ENCODE measurements at regions not wholly inside any gene's neighbourhood (a gene's known extent, or its start where the extent isn't known, plus 50 kb on each side); places are given as distances from the start of the nearest gene placed in this dataset.

DNA sequence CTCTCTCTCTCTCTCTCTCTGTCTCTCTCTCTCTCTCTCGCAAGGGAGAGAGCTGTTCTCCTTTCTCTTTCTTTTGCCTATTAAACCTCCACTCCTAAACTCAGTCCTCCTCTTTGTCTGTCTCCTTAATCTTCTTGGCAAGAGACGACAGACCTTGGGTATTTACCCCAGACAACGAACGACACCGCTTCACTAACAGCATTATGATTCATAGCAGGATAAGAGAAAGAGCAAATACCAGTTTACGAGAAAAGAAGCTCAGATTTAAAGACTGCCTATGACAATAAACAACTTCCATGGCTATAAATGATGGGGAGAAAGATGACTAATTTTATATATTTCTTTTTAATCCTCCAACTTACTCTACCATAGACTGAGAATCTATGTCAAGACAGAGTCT, 1396.5 kb upstream of the CELF2 start:
- Histone ChIP-seq H3K4me3 (ENCODE audit: low read length in 2 of 2) (no peak overlapping the region), H3K9ac (ENCODE audit: low read length in 2 of 2) (no peak overlapping the region), H3K27me3 (ENCODE audit: control insufficient read depth in 1 of 2, insufficient read depth in 2 of 2, low read length in 2 of 2) (no peaks in the 10 kb centered on the region), H3K36me3 (ENCODE audit: control insufficient read depth in 2 of 2, insufficient read depth in 2 of 2, low read length in 2 of 2) (no peaks in the 10 kb centered on the region), H3K27ac (ENCODE audit: low read length) (no peak overlapping the region), H3K4me1 (ENCODE audit: control insufficient read depth, insufficient read depth, low read length) (no peaks in the 10 kb centered on the region), H3K9me3 (ENCODE audit: control insufficient read depth in 2 of 2, low read length in 2 of 2) (no peaks in the 10 kb centered on the region)

GRCh38 chr10:9625304-9625703, 1392.4 kb upstream of the CELF2 start:
- H3K4me3 ChIP-seq (ENCODE audit: low read length in 2 of 2), result no peak overlapping the region
- no peaks in the 10 kb centered on the region for H3K4me1 ChIP-seq (ENCODE audit: control insufficient read depth, insufficient read depth, low read length)
- no peak overlapping the region for H3K9ac ChIP-seq (ENCODE audit: low read length in 2 of 2)
- H3K36me3 ChIP-seq (ENCODE audit: control insufficient read depth in 2 of 2, insufficient read depth in 2 of 2, low read length in 2 of 2), result no peaks in the 10 kb centered on the region
- H3K27ac ChIP-seq (ENCODE audit: low read length), result no peak overlapping the region
- no peaks in the 10 kb centered on the region for H3K9me3 ChIP-seq (ENCODE audit: control insufficient read depth in 2 of 2, low read length in 2 of 2)
- H3K27me3 ChIP-seq (ENCODE audit: control insufficient read depth in 1 of 2, insufficient read depth in 2 of 2, low read length in 2 of 2), result no peaks in the 10 kb centered on the region

GRCh38 chr10:9634466-9634865, 1383.2 kb upstream of the CELF2 start:
- H3K36me3 ChIP-seq (ENCODE audit: control insufficient read depth in 2 of 2, insufficient read depth in 2 of 2, low read length in 2 of 2), result no peaks in the 10 kb centered on the region
- no peaks in the 10 kb centered on the region for H3K9me3 ChIP-seq (ENCODE audit: control insufficient read depth in 2 of 2, low read length in 2 of 2)
- H3K4me1 ChIP-seq (ENCODE audit: control insufficient read depth, insufficient read depth, low read length), result no peaks in the 10 kb centered on the region
- no peak overlapping the region for H3K9ac ChIP-seq (ENCODE audit: low read length in 2 of 2)
- H3K27ac ChIP-seq (ENCODE audit: low read length), result no peak overlapping the region
- no peaks in the 10 kb centered on the region for H3K27me3 ChIP-seq (ENCODE audit: control insufficient read depth in 1 of 2, insufficient read depth in 2 of 2, low read length in 2 of 2)
- H3K4me3 ChIP-seq (ENCODE audit: low read length in 2 of 2), result no peak overlapping the region

DNA sequence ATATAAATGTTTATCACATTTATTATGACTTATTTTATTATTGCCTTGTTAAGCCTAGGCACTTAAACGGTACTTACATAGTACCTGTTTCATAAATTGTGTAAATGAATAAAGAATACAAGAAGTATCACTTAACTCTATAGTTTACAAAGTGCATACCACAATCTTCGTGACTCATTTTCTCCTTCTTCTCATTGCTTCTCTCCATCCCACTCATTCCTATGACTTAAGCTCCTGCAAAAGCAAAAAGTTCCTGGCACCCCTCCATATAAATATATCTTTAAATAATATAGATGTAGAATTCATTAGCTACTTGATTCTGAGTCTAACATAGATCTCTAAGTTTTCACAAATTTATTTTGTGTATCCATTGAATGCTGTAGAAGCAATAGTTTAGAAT, 1382.0 kb upstream of the CELF2 start:
- no peaks in the 10 kb centered on the region for H3K27me3 ChIP-seq (ENCODE audit: control insufficient read depth in 1 of 2, insufficient read depth in 2 of 2, low read length in 2 of 2)
- H3K36me3 ChIP-seq (ENCODE audit: control insufficient read depth in 2 of 2, insufficient read depth in 2 of 2, low read length in 2 of 2), result no peaks in the 10 kb centered on the region
- H3K4me3 ChIP-seq (ENCODE audit: low read length in 2 of 2), result no peak overlapping the region
- H3K9me3 ChIP-seq (ENCODE audit: control insufficient read depth in 2 of 2, low read length in 2 of 2), result no peaks in the 10 kb centered on the region
- no peak overlapping the region for H3K27ac ChIP-seq (ENCODE audit: low read length)
- H3K4me1 ChIP-seq (ENCODE audit: control insufficient read depth, insufficient read depth, low read length), result no peaks in the 10 kb centered on the region
- H3K9ac ChIP-seq (ENCODE audit: low read length in 2 of 2), result no peak overlapping the region

DNA sequence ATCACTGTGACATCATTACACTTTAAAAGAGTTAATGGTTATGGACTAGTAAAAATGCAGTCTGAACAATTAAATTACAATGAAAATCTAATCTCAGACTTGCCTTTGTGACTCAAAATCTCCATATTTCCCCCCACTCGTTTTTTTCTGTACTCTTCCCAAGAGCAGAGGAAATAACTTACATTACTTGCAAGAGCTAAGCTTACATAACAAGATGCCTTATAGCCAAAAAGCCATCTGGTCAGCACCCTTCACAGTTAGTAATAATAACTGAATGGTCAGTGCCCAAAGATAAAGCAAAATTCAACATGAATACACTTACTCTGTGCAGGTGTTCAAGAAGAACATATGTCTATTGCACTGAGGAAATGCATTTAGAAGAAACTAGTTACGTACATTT, 1381.5 kb upstream of the CELF2 start:
- Histone ChIP-seq H3K4me1 (ENCODE audit: control insufficient read depth, insufficient read depth, low read length) (no peaks in the 10 kb centered on the region), H3K4me3 (ENCODE audit: low read length in 2 of 2) (no peak overlapping the region), H3K27me3 (ENCODE audit: control insufficient read depth in 1 of 2, insufficient read depth in 2 of 2, low read length in 2 of 2) (no peaks in the 10 kb centered on the region), H3K27ac (ENCODE audit: low read length) (no peak overlapping the region), H3K9me3 (ENCODE audit: control insufficient read depth in 2 of 2, low read length in 2 of 2) (no peaks in the 10 kb centered on the region), H3K36me3 (ENCODE audit: control insufficient read depth in 2 of 2, insufficient read depth in 2 of 2, low read length in 2 of 2) (no peaks in the 10 kb centered on the region), H3K9ac (ENCODE audit: low read length in 2 of 2) (no peak overlapping the region)

DNA sequence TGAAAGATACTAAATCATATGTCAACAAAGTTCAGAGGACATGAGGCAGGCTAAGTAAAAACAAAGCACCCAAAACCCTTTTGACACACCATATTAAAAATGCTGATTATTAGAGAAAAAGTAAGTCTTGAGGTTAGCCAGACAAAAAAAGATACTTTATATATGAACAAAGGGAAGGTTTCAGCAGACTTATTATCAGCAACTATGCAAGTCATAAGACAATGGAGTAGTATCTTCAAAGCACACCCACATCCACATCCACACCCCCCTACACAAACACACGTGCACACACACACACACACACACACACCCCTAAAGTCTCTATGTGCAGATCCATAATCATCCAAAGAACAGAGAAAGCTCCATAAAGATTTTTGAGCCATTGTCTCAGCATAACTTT, 1373.9 kb upstream of the CELF2 start:
- no peak overlapping the region for H3K9ac ChIP-seq (ENCODE audit: low read length in 2 of 2)

DNA sequence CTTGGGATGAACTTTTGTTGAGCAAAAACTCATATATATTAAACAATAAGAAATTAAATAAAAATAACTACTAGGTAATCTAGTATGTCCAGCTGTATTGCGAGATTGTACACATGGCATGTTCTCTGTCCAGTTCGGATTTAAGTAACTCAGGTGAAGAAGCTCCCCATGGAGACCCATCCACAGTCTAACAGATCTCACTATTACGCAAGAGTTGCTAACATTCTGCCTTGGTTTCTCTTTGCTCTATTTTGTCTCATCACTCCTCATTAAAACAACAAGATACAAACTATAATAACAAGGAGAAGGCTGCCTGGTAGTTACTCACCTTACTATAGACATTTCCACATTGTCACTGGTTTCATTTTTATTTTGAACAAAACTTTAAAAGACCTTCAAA, 1372.3 kb upstream of the CELF2 start:
- H3K27me3 ChIP-seq (ENCODE audit: control insufficient read depth in 1 of 2, insufficient read depth in 2 of 2, low read length in 2 of 2), result no peaks in the 10 kb centered on the region
- H3K27ac ChIP-seq (ENCODE audit: low read length), result no peak overlapping the region
- H3K9me3 ChIP-seq (ENCODE audit: control insufficient read depth in 2 of 2, low read length in 2 of 2), result peaks cover 0 to 4% of the 10 kb centered on the region in 2 donors
- H3K36me3 ChIP-seq (ENCODE audit: control insufficient read depth in 2 of 2, insufficient read depth in 2 of 2, low read length in 2 of 2), result no peaks in the 10 kb centered on the region
- no peaks in the 10 kb centered on the region for H3K4me1 ChIP-seq (ENCODE audit: control insufficient read depth, insufficient read depth, low read length)
- no peak overlapping the region for H3K4me3 ChIP-seq (ENCODE audit: low read length in 2 of 2)
- H3K9ac ChIP-seq (ENCODE audit: low read length in 2 of 2), result no peak overlapping the region

More for the DNA sequence above, 1373.9 kb upstream of the CELF2 start:
- Histone ChIP-seq H3K36me3 (ENCODE audit: control insufficient read depth in 2 of 2, insufficient read depth in 2 of 2, low read length in 2 of 2) (no peaks in the 10 kb centered on the region), H3K27me3 (ENCODE audit: control insufficient read depth in 1 of 2, insufficient read depth in 2 of 2, low read length in 2 of 2) (no peaks in the 10 kb centered on the region), H3K9me3 (ENCODE audit: control insufficient read depth in 2 of 2, low read length in 2 of 2) (peaks cover 0 to 4% of the 10 kb centered on the region in 2 donors), H3K4me1 (ENCODE audit: control insufficient read depth, insufficient read depth, low read length) (no peaks in the 10 kb centered on the region), H3K4me3 (ENCODE audit: low read length in 2 of 2) (no peak overlapping the region), H3K27ac (ENCODE audit: low read length) (no peak overlapping the region)

- H3K4me1 ChIP-seq (ENCODE audit: control insufficient read depth, insufficient read depth, low read length), result no peaks in the 10 kb centered on the region
- H3K27me3 ChIP-seq (ENCODE audit: control insufficient read depth in 1 of 2, insufficient read depth in 2 of 2, low read length in 2 of 2), result no peaks in the 10 kb centered on the region
- H3K27ac ChIP-seq (ENCODE audit: low read length), result no peak overlapping the region
- H3K9me3 ChIP-seq (ENCODE audit: control insufficient read depth in 2 of 2, low read length in 2 of 2), result peaks cover 0 to 4% of the 10 kb centered on the region in 2 donors
- no peak overlapping the region for H3K9ac ChIP-seq (ENCODE audit: low read length in 2 of 2)
- H3K36me3 ChIP-seq (ENCODE audit: control insufficient read depth in 2 of 2, insufficient read depth in 2 of 2, low read length in 2 of 2), result no peaks in the 10 kb centered on the region
- no peak overlapping the region for H3K4me3 ChIP-seq (ENCODE audit: low read length in 2 of 2)
These were observed 1371.6 kb upstream of the CELF2 start for GRCh38 chr10:9645928-9646600.

GRCh38 chr10:9654261-9654660, 1363.4 kb upstream of the CELF2 start:
- Histone ChIP-seq H3K4me3 (ENCODE audit: low read length in 2 of 2) (no peak overlapping the region), H3K9ac (ENCODE audit: low read length in 2 of 2) (no peak overlapping the region), H3K9me3 (ENCODE audit: control insufficient read depth in 2 of 2, low read length in 2 of 2) (no peaks in the 10 kb centered on the region), H3K36me3 (ENCODE audit: control insufficient read depth in 2 of 2, insufficient read depth in 2 of 2, low read length in 2 of 2) (no peaks in the 10 kb centered on the region), H3K27ac (ENCODE audit: low read length) (no peak overlapping the region), H3K4me1 (ENCODE audit: control insufficient read depth, insufficient read depth, low read length) (no peaks in the 10 kb centered on the region), H3K27me3 (ENCODE audit: control insufficient read depth in 1 of 2, insufficient read depth in 2 of 2, low read length in 2 of 2) (no peaks in the 10 kb centered on the region)

DNA sequence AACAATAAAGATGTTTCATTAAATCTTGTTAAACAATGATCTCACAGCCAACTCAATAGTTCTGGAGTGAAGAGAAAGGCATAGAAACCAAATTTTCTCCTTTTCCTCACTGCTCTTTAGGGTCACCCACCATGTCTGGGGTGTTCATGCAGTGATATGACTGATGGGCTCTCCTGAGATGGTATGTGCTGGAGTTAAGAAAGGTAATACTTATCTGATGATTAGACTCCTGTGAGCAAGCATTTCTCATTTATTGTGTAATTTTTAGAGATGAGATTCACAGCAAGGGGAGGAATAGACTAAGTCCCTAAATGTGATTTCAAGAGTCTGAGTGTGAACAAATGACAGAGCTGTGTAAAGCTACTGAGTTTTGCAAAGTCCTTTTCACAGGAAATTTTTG, 1361.3 kb upstream of the CELF2 start:
- H3K27ac ChIP-seq (ENCODE audit: low read length), result no peak overlapping the region
- no peaks in the 10 kb centered on the region for H3K9me3 ChIP-seq (ENCODE audit: control insufficient read depth in 2 of 2, low read length in 2 of 2)

DNA sequence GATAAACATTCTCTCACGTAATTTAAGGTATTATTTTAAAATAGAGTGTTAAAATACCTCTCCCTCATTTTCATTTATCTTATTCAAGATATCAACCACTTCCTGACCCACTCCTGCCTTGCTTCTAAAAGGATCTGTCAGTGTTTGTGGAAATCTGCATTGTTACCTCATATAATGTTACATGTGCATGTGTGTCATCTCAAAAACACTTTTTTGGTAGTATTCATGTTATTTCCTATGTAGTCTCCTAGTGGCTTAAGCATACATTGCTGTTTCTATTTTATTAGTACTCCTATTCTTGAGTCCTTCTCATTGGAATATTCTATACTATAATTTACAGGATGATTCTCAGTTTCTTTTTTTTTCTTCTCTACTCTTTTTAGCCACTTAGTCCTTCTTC, 1360.7 kb upstream of the CELF2 start:
- Histone ChIP-seq H3K27me3 (ENCODE audit: control insufficient read depth in 1 of 2, insufficient read depth in 2 of 2, low read length in 2 of 2) (no peaks in the 10 kb centered on the region), H3K27ac (ENCODE audit: low read length) (no peak overlapping the region), H3K9me3 (ENCODE audit: control insufficient read depth in 2 of 2, low read length in 2 of 2) (no peaks in the 10 kb centered on the region), H3K9ac (ENCODE audit: low read length in 2 of 2) (no peak overlapping the region), H3K4me1 (ENCODE audit: control insufficient read depth, insufficient read depth, low read length) (no peaks in the 10 kb centered on the region), H3K36me3 (ENCODE audit: control insufficient read depth in 2 of 2, insufficient read depth in 2 of 2, low read length in 2 of 2) (no peaks in the 10 kb centered on the region), H3K4me3 (ENCODE audit: low read length in 2 of 2) (no peak overlapping the region)

More for the DNA sequence above, 1361.3 kb upstream of the CELF2 start:
- Histone ChIP-seq H3K9ac (ENCODE audit: low read length in 2 of 2) (no peak overlapping the region), H3K36me3 (ENCODE audit: control insufficient read depth in 2 of 2, insufficient read depth in 2 of 2, low read length in 2 of 2) (no peaks in the 10 kb centered on the region), H3K4me3 (ENCODE audit: low read length in 2 of 2) (no peak overlapping the region), H3K27me3 (ENCODE audit: control insufficient read depth in 1 of 2, insufficient read depth in 2 of 2, low read length in 2 of 2) (no peaks in the 10 kb centered on the region), H3K4me1 (ENCODE audit: control insufficient read depth, insufficient read depth, low read length) (no peaks in the 10 kb centered on the region)
